ENCODE measurements at regions not wholly inside any gene's neighbourhood (a gene's known extent, or its start where the extent isn't known, plus 50 kb on each side); places are given as distances from the start of the nearest gene placed in this dataset.

DNA sequence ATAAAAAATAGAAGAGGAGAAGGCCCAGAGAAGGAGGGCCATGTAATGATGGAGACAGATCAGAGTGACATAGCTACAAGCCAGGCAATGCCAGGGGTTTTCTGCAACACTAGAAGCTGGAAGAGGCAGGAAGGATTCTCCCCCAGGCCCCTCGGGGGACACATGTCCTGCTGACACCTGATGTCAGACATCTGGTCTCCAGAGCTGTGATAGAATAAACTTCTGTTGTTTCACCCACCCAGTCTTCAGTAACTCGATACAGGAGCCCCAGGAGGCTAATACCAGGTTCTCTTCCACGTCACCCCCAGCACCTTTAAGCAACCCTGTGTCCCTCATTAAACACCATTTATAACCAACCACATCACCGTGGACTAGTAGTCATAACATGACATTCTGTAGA lies 94.9 kb downstream of the TMEM130 start:
- Histone ChIP-seq H3K9ac (ENCODE audit: low read length) (no peak overlapping the region), H3K79me2 (replicated peaks; ENCODE audit: insufficient read depth, low read length) (no peaks in the 10 kb centered on the region), H3F3A (ENCODE audit: insufficient read depth, low read length, poor library complexity, severe bottlenecking) (no peaks in the 10 kb centered on the region), H3K9me3 (ENCODE audit: low read length) (no peaks in the 10 kb centered on the region), H4K20me1 (ENCODE audit: insufficient read depth) (no peaks in the 10 kb centered on the region), H3K36me3 (ENCODE audit: insufficient read depth, low read length) (no peaks in the 10 kb centered on the region), H3K27ac (ENCODE audit: low read length) (no peak overlapping the region), H3K4me3 (ENCODE audit: low read length) (no peak overlapping the region), H3K4me2 (ENCODE audit: low read length) (no peak overlapping the region), H3K9me2 (ENCODE audit: insufficient read depth, low read length) (no peaks in the 10 kb centered on the region), H3K27me3 (ENCODE audit: insufficient read depth, low read depth, low read length) (no peaks in the 10 kb centered on the region), H2AFZ (ENCODE audit: low read depth, low read length) (no peak overlapping the region)
- TF ChIP-seq SMC3 (conservative IDR thresholded peaks at IDR 0.05; ENCODE audit: poor library complexity) (no peak), CTCF (IDR thresholded peaks at IDR 0.05; ENCODE audit: poor library complexity, severe bottlenecking) (no peak), EP300 (conservative IDR thresholded peaks at IDR 0.05; ENCODE audit: poor library complexity, severe bottlenecking) (no peak), TAF1 (IDR thresholded peaks at IDR 0.05; ENCODE audit: low read depth) (no peak), EZH2 (IDR thresholded peaks at IDR 0.05; ENCODE audit: borderline replicate concordance, insufficient read depth, low read length, poor library complexity, severe bottlenecking) (no peak), POLR2AphosphoS5 (IDR thresholded peaks at IDR 0.05) (no peak), MXI1 (conservative IDR thresholded peaks at IDR 0.05; ENCODE audit: poor library complexity, severe bottlenecking) (no peak), RAD21 (conservative IDR thresholded peaks at IDR 0.05) (no peak)
- TF ChIP-seq, protein P1, sequence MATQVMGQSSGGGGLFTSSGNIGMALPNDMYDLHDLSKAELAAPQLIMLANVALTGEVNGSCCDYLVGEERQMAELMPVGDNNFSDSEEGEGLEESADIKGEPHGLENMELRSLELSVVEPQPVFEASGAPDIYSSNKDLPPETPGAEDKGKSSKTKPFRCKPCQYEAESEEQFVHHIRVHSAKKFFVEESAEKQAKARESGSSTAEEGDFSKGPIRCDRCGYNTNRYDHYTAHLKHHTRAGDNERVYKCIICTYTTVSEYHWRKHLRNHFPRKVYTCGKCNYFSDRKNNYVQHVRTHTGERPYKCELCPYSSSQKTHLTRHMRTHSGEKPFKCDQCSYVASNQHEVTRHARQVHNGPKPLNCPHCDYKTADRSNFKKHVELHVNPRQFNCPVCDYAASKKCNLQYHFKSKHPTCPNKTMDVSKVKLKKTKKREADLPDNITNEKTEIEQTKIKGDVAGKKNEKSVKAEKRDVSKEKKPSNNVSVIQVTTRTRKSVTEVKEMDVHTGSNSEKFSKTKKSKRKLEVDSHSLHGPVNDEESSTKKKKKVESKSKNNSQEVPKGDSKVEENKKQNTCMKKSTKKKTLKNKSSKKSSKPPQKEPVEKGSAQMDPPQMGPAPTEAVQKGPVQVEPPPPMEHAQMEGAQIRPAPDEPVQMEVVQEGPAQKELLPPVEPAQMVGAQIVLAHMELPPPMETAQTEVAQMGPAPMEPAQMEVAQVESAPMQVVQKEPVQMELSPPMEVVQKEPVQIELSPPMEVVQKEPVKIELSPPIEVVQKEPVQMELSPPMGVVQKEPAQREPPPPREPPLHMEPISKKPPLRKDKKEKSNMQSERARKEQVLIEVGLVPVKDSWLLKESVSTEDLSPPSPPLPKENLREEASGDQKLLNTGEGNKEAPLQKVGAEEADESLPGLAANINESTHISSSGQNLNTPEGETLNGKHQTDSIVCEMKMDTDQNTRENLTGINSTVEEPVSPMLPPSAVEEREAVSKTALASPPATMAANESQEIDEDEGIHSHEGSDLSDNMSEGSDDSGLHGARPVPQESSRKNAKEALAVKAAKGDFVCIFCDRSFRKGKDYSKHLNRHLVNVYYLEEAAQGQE (IDR thresholded peaks at IDR 0.05; ENCODE audit: borderline replicate concordance) = no peak

DNA sequence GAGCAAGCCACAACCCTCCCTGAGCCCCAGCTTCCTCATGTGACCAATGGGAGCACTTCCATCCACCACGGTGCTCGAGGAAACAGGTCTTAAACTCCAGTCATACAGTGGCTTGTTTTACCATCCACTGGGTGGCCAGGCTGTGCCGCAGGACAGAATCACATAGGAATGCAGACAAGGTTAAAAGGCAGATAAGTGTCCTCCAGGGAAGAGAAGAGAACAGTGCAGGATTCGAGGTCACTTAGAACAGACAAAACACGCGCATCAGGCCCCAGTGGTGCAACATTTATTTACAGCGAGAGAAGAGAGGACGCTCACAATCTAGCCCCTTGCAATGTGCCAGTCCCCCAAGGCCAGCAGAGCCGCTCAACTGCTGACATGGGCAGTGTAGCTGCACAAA lies 92.8 kb downstream of the TMEM130 start:
- H4K20me1 ChIP-seq (ENCODE audit: insufficient read depth) = no peaks in the 10 kb centered on the region
- H3K27ac ChIP-seq (ENCODE audit: low read length) = no peak overlapping the region
- no peak overlapping the region for H3K9ac ChIP-seq (ENCODE audit: low read length)
- H2AFZ ChIP-seq (ENCODE audit: low read depth, low read length) = no peak overlapping the region
- H3K4me3 ChIP-seq (ENCODE audit: low read length) = no peak overlapping the region
- no peaks in the 10 kb centered on the region for H3K9me3 ChIP-seq (ENCODE audit: low read length)
- TF ChIP-seq EZH2 (IDR thresholded peaks at IDR 0.05; ENCODE audit: borderline replicate concordance, insufficient read depth, low read length, poor library complexity, severe bottlenecking) (no peak), POLR2AphosphoS5 (IDR thresholded peaks at IDR 0.05) (no peak), TAF1 (IDR thresholded peaks at IDR 0.05; ENCODE audit: low read depth) (no peak), EP300 (conservative IDR thresholded peaks at IDR 0.05; ENCODE audit: poor library complexity, severe bottlenecking) (no peak), SMC3 (conservative IDR thresholded peaks at IDR 0.05; ENCODE audit: poor library complexity) (no peak), RAD21 (conservative IDR thresholded peaks at IDR 0.05) (no peak), CTCF (IDR thresholded peaks at IDR 0.05; ENCODE audit: poor library complexity, severe bottlenecking) (no peak), MXI1 (conservative IDR thresholded peaks at IDR 0.05; ENCODE audit: poor library complexity, severe bottlenecking) (no peak)
- TF ChIP-seq, protein P1 (IDR thresholded peaks at IDR 0.05; ENCODE audit: borderline replicate concordance) = no peak
- no peaks in the 10 kb centered on the region for H3K79me2 ChIP-seq (replicated peaks; ENCODE audit: insufficient read depth, low read length)
- no peaks in the 10 kb centered on the region for H3K36me3 ChIP-seq (ENCODE audit: insufficient read depth, low read length)
- H3K27me3 ChIP-seq (ENCODE audit: insufficient read depth, low read depth, low read length) = no peaks in the 10 kb centered on the region
- H3F3A ChIP-seq (ENCODE audit: insufficient read depth, low read length, poor library complexity, severe bottlenecking) = no peaks in the 10 kb centered on the region
- H3K4me2 ChIP-seq (ENCODE audit: low read length) = no peak overlapping the region
- no peaks in the 10 kb centered on the region for H3K9me2 ChIP-seq (ENCODE audit: insufficient read depth, low read length)

Measured in neural cell (in vitro differentiated cells).